ENCODE measurements at regions not wholly inside any gene's neighbourhood (a gene's known extent, or its start where the extent isn't known, plus 50 kb on each side); places are given as distances from the start of the nearest gene placed in this dataset.

- TF ChIP-seq EP300 (IDR thresholded peaks at IDR 0.05) (no peak), CTCF (IDR thresholded peaks at IDR 0.05) (no peak)
Observed at GRCh38 chr3:194259982-194260766, 91.0 kb downstream of the CPN2 start.
